Middle frontal gyrus (tissue), 1 donor: ENCODE measurements at regions not wholly inside any gene's neighbourhood (a gene's known extent, or its start where the extent isn't known, plus 50 kb on each side); places are given as distances from the start of the nearest gene placed in this dataset.

Experiments
- DNase-seq: peaks from one replicate; pipeline ENCODE4 v3.0.0-alpha.2; 2015; ENCODE audit warnings: low spot score; ENCODE audit errors: extremely low spot score

DNA sequence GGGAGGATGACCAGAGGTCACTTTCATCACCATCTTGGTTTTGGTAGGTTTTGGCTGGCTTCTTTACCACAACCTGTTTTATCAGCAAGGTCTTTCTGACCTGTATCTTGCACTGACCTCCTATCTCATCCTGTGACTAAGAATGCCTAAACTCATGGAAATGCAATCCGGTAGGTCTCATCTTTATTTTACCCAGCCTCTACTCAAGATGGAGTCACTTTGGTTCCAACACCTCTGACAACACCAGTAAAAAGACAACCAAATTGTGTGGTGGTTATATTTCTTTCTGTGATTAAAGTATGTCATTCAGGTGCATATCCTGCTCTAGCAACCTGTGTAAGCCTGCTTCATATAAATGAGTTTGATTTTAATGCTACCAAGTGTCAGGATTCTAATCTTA is 636.7 kb downstream of the PCDH7 start:
- DNase-seq: no peak

DNA sequence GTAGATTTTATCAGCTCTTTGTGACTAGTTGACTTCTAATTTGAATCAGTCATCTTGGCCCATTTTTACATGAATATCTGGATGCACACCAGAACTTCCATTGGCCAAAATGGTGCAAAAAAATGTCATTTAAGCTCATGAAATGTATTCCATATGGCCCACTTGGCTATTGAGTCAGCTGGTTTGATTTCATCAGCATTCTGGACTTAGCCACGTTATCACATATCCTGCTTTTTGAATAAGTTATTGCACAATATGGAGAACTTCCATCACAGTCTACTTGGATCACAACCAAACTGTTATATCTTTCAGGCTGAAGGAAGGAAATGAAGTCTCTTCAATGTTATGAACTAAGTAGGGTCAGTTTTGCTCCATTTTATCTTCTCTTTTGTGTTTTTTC is 640.6 kb downstream of the PCDH7 start:
- no peak for DNase-seq

DNA sequence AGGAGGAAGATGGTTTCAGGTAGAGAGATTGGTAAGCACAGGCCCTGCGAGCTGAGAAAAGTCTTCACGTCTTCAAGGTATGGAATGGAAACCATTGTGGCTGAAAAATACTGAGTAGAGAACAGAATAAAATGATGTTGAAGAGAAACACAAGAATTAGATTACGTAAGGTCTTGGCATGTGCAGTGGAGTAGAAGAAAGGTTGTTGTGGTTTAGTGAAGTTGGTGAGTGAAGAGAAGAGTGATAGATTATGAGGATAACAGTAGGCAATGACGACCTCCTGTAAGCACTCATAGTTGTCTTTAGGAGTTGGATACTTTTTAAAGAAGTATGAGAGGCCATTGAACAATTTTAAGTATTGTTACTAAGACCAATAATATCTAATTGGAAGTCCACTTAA is 642.6 kb downstream of the PCDH7 start:
- no peak for DNase-seq

DNA sequence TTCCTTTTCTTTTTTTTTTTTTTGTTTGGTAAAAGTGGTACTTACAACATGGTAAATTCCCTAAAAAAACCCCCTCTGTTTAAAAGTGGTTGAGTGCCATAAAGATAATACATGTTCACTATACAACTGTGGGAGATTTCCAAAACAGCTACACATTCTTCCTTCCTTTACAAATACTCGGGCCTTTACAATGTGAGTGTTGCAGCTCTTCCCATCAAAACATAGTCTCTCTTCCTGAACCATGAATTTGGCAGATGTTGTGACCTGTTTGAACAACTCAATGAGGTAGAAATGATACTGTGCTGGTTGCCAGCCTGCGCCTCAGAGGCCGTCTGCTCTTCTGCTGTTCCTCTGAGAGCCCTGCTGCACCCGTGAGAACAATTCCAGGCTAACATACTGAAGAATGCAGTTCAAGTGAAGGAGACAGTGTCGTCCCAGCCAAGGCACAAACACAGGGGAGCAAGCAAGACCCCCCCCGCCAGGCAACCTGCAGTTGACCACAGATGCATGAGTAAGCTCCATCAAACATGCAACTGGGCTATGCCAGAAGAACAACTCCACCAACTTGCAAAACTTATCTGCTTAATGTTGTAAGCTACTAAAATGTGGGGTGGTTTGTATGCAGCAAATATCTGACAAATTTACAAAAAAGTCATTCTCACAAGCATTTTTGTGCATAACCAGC is 645.0 kb downstream of the PCDH7 start:
- no peak for DNase-seq

DNA sequence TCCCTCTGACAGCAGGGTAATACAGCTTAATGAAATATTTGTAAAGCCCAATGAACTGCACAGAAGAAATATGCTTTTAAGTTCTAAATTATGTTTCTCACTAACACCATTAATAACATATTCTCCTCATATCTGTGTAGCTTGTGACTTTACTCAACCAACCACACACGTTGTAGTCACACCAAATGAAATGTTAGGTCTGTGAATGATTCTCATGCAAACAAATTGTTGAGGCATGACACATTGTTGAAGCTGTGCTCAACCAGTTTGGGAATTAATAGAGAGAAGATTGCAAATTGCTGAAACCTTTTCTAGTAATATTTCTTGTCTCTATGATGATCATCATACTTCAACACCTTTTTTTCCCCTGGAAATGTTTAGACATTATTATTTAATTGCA is 645.9 kb downstream of the PCDH7 start:
- DNase-seq: no peak

DNA sequence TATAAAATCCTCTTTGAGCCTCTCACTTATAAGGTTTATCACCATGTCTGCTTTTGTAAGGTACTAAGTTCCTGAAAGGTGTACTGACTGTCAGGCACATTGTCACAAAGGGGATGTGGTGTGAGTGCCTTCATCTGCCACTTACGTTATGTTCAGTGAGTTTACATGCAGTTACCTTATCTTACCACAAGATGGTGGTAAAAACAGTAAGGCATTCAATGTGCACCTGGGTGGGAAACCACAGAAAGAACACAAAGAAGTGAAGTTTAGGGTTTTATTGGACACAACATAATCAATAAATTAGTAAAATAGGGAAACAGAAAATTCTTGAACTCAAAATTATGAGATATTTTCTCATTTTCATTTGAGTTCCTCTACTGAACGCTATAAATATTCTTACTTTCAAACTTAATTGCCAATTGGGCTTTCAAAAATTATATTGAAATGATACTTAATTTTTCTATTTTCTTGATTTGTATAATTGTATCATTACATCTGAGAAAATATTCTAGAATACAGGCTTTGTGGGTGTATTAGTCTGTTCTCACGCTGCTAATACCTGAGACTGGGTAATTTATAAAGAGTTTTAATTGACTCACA is 650.8 kb downstream of the PCDH7 start:
- peak; percentile 43 for DNase-seq

DNA sequence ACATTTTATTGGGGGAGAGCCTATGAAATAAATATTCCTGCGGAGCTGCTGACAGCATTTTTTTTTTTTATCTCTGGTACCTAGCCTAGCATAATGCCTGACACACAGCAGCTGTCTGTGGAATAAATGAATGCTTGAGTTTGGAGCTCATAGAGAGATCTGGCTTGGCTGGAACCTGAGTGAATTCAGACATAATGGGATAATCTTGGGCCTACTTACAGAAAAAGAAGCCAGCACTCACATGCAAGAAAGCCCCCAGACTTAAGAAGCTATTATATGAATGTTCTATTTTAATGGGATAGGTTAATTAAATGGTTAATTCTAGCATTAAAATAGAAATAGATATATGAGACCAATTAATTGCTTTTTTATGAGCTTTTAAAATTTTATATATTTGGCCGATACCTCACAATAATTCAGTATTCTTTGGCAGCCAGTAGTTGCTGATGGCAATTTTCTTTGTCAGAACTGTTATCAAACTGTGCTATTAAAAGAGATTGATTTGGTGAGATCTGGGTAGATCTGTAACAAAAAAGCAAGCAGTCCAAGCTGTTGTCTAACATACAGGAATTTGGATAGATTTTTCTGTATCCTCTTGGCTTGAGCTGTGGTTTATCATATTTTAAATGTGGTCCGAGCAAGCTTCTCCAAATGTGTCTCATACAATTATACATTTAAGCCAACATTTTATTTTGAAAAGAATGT is 654.2 kb downstream of the PCDH7 start:
- DNase-seq: no peak

DNA sequence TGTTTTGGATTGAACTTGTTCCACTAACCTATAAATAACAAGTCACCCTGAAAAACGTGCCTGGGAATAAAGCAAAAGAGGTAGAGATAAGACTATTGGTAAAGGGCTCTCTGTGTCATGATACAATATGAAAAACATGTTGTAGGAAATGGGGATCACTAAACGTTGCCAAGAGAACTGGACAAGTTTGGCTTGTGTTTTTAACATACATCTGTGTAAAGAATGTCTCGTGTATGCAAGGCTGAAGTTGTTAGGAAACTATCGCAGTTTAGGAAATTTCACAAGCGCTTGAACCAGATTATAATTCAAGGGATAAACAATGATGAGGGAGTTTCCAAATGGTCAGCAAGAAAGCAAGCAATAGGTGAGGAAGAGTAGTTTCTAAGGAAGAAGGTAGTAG is 655.8 kb downstream of the PCDH7 start:
- no peak for DNase-seq

DNA sequence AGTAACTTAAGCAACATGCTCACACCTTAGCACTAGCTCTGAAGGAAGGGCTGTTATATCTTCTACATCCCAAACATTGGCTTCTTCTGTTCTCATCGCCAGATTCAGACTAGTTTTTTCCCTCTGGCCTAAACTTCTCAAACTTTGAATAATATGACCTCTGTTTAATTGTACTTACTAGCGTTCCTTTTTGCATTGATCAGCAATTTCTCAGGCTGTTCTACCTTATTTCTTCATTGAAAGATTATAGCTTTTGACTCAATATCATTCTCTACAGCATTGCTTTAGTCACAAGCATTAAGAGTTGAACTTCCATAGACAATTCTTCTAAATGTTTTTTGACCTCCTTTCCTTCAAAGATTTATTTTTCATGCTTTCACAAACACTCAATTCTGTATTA is 659.2 kb downstream of the PCDH7 start:
- DNase-seq: no peak

DNA sequence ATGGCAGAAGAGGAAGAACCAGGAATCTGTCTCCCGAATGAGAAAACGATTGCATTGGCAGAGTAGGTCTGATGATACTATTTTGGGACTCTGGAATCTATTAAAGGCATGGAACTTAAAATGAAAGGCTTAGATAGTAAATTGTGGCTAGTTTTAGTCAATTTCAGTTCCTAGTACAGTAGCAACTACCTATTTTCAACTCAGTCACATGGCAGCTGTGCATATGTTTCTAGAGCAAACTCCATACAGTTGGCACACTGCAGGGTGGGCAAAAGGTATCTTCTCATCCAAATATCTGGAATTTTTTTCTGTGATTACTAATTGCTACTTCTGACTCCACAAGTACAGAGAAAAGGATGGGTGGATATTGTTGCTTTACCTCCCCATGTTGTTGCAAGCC is 663.6 kb downstream of the PCDH7 start:
- DNase-seq: no peak

DNA sequence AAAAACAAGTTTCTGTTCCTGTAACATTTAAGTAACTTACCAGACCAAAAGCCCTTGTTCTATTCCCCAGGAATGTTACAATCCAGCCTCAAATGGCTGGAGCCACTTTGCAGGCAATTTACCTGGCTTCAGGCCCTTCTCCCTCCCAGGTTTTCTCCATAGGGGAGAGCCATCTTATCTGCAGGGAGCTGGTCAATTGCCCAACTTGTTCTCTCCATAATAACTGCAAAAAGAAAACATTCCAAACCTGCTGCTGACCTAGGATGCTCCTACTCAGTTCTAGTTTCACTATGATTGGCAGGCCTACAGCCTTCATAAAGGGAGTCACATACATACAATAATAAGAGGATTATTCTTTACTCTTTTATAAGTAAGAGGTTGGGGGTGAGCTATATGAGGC is 670.7 kb downstream of the PCDH7 start:
- no peak for DNase-seq

DNA sequence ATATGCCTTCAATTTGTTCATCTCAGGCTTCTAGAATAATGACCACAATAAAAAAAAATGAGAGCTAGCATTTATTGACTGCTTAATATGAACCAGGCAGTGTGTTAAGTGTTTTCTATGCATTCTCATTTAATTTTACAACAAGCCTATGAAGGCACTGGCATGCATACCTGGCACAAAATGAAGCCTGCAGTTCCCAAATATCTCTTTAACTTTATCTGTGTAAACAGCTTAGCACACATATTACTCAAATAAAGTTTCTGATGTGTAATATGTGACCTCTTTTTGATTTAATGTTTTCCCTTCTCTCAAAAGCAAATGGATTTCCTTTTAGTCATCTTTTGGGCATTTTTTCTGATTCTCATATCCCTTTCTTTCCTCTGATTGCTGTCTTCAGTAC is 671.8 kb downstream of the PCDH7 start:
- DNase-seq: no peak

DNA sequence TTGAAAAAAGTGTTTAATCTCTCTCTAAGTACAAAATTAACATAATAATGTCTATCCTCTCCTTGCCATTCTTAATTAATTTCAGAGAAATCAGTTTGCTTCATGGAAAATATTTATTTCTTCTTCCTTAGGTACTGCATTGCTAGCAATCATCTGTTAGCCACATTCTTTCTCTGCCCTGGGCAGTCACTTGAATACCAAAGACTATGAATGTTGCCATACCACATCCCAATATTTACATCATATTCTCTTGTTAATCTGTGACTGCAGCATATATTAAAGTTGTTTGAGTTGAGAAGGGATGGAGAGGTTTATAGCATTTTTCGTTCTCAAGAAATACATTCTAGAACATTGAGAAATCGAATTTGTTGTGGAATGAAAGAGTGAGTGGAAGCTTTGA is 672.8 kb downstream of the PCDH7 start:
- no peak for DNase-seq

DNA sequence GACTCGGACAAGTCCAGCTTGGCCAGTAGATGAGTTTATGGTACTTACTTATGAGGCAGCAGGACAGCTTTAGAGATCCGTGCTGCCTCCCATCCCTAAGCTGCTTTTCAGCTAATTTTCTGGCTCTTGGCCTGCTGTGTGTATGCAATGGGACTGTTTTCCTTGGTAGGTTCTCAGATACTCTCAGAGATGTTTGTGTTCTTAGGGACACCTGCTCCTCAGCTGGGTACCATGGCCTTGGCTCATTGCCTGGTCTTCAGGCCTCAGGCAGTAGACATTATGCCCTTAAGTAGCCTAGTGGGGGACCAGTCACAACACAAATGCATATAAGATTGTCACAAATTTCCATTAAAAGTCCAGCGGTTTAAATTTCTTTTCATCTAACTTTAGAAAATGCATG is 688.0 kb downstream of the PCDH7 start:
- DNase-seq: no peak

DNA sequence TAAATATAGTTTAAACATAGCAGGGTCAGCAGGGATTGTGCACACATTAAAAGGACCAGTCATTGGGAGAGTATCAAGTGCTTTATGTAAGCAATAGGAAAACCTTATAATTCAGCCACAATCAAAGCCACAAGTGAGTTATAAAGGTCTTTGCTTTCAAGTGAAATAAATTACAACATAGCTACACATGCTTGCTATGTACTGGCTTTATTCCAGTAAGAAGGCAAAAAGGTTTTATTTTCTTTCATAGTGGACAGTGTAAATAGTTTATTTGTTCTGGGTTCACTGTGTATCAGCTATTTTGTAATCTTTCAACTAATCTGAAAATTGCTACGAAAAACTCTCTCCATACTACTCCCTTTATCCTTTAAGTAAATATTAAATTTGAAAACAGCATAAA is 691.4 kb downstream of the PCDH7 start:
- no peak for DNase-seq

DNA sequence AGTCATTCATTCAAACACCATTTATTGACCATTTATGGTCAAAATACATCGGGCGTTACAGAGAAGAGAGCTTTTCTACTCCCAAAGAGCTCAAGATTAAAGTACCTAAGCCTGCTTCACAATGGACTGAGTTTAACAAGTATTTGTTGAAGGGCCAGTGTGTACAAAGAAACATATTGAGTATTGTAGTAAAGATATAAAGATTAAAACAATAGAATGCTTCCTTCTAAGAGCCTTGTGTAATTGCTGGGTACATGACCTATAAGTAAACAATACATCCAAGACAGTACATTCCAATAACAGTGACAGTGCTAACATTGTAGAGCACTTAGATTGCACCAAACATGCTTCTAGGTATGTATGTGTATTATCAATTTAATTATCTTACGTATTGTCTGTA is 695.5 kb downstream of the PCDH7 start:
- no peak for DNase-seq

DNA sequence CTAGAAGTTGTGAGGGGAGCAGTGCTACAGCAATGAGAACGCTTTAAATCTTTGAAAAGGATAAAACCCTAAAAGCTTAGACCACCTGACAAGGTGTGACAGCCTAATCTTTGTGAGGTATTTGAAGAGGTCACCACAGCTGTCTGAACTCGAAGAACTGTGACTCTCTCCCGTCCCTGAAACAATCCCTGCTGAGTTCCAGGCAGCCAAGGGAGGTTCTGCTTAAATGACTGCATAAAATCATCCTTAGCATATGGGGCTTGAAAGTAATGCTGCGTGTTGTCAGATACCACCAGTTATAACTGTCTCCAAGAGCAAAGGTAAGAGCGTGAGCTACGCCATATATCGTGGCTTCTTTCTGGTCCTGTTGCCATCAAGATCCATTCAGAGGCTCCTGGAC is 696.3 kb downstream of the PCDH7 start:
- DNase-seq: no peak

DNA sequence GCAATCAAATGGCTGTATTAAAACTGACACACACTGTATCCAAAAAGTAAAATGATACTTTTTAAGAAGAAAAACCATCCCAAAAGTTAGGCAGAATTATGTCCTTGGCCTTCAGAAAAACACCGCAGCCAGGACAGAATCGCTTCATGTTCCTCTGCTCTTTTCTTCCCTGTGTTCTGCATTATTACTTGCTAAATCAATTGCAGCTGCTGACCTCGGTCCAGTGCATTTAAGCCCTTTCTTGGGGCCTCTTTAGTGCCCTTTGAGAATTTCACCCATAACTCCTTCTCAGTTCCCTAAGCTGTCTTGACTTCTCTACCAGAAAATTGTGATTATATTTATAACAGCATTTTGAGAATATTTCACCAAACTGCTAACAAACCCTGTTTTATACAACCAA is 696.9 kb downstream of the PCDH7 start:
- no peak for DNase-seq

DNA sequence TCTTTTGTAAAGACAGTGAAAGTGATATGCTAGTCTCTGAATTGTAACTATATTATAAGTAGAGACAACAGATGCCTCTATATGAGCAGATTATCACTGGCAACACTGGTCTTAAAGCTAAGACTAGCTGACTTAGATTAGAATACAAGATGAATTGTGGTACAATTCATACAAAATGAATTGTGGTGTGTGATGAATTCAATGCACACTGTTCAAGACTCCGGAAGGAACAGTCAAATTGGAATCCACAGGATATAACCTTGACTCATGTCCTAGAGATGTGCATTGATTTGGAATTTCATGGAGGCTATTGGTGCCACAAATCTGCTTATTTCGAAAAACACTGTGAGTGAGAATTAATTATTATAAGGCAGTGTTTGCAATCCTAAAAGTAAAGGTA is 701.8 kb downstream of the PCDH7 start:
- DNase-seq: no peak

DNA sequence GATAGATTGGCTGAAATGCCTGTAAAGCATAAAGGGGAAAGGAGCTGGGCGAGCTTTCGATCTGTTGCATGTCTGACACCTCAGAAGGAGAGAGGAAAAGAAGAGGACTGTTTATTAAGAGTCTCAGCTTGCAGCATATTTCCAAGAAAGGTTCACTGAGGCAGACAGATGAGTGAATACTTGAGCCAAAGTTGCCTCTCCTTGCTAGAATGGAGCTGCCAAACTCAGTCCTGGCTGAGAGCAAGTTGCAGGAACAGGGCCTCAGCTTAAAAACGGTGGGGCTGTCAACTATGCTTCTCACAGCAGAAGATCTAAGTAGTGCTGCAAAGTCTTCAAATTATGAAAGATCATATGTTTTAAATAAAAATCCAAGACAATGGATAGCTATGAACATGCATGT is 707.5 kb downstream of the PCDH7 start:
- DNase-seq: no peak

DNA sequence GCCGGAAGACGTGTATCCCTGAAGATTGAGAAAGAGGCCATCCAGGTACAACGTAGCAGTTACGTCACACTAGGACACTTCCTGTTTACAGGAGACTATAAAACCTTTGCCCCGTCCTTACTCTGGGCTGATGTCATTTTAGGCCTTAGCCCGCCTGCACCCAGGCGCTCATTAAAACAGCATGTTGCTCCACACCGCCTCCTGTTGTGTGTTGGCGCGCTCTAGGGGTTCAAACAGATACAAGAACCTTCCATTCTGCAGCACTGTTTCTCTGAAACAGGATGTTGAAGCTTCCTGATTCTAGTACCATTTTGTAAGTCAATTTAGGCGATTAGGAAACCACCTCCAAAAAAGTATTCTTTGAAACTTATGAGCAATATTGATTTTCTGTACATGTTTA is 722.1 kb downstream of the PCDH7 start:
- DNase-seq: no peak

DNA sequence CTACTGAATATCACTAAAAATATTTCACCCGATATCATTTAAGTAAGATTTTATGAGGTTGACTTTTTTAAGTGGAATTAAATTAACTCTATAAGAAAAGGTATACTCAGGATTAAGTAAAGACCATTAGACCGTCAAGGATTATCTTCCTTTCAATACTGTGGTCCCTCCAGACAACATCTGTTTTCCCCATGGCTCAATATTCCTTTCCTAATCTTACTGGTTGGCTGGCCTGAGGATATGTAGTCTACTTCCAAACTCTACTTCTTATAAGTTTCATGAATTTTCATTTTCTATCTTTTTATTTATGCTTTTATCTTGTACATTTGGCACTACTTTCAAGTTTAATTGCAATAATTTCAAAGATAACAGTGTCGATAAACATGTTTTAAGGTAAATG is 725.4 kb downstream of the PCDH7 start:
- no peak for DNase-seq

DNA sequence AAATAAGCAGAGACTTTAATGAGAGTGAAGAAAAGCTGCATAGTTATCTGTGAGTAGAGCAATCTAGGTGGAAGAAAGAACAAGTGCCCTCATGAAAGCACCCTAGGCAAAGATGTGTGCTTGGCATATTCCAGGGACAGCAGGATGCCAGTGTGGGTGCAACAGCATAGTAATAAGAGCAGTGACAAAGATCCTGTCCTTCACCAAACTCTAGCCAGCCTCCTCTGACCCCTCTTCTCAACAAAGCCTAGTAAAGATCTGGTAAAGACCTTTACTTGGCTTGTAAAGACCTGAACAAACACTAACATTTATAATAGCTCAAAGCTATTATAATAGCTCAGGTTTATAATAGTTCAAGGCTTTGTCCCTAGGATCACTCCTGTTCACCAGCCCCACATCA is 735.4 kb downstream of the PCDH7 start:
- no peak for DNase-seq
